Loucy (cell line): ENCODE measurements at regions not wholly inside any gene's neighbourhood (a gene's known extent, or its start where the extent isn't known, plus 50 kb on each side); places are given as distances from the start of the nearest gene placed in this dataset.

Source experiments
- H2AFZ ChIP-seq: fragments of 200-600 bp; sonication (generic); 2 replicates; pipeline ENCODE4 v1.6.0; 2016; ENCODE audit warnings: antibody characterized with exemption, mild to moderate bottlenecking, low read length, moderate library complexity
- H3F3A ChIP-seq: fragments of 200-600 bp; 2 replicates; pipeline ENCODE4 v1.6.0; 2016; ENCODE audit warnings: antibody characterized with exemption, low read depth, mild to moderate bottlenecking
- H3K27me3 ChIP-seq: fragments of 200-600 bp; sonication (generic); 2 replicates; pipeline ENCODE4 v1.6.1; 2014; ENCODE audit warnings: low read length, mild to moderate bottlenecking; ENCODE audit not compliant: insufficient read depth, poor library complexity, severe bottlenecking
- H3K36me3 ChIP-seq: fragments of 200-600 bp; sonication (generic); 2 replicates; pipeline ENCODE4 v1.6.1; 2016; ENCODE audit warnings: low read length; ENCODE audit not compliant: insufficient read depth
- H3K4me1 ChIP-seq: fragments of 200-600 bp; sonication (generic); 2 replicates; pipeline ENCODE4 v1.5.1; 2014; ENCODE audit warnings: low read length, mild to moderate bottlenecking; ENCODE audit not compliant: insufficient read depth, poor library complexity, severe bottlenecking
- H3K4me2 ChIP-seq: fragments of 200-600 bp; sonication (generic); 2 replicates; pipeline ENCODE4 v1.6.0; 2014; ENCODE audit warnings: antibody characterized with exemption, low read length, low read depth, mild to moderate bottlenecking; ENCODE audit not compliant: poor library complexity, severe bottlenecking
- H3K4me3 ChIP-seq: fragments of 200-600 bp; sonication (generic); 2 replicates; pipeline ENCODE4 v1.5.1; 2014; ENCODE audit warnings: low read length, mild to moderate bottlenecking, mixed read lengths; ENCODE audit not compliant: poor library complexity, severe bottlenecking
- H3K79me2 ChIP-seq: fragments of 200-600 bp; sonication (generic); 2 replicates; pipeline ENCODE4 v1.6.1; 2014; ENCODE audit warnings: low read length; ENCODE audit not compliant: insufficient read depth
- H3K9ac ChIP-seq: fragments of 200-600 bp; sonication (generic); 2 replicates; pipeline ENCODE4 v1.6.0; 2014; ENCODE audit warnings: mild to moderate bottlenecking, low read depth, low read length, moderate library complexity; ENCODE audit not compliant: poor library complexity, severe bottlenecking
- H3K9me2 ChIP-seq: fragments of 200-600 bp; sonication (generic); replicated peaks from 2 replicates; pipeline ENCODE4 v1.6.1; 2016; ENCODE audit warnings: low read depth, low read length, mixed read lengths
- H3K9me3 ChIP-seq: fragments of 200-600 bp; sonication (generic); 2 replicates; pipeline ENCODE4 v1.6.1; 2014; ENCODE audit warnings: mild to moderate bottlenecking, antibody characterized with exemption, low read length, low read depth; ENCODE audit not compliant: insufficient read depth
- H4K20me1 ChIP-seq: fragments of 200-600 bp; sonication (generic); 2 replicates; pipeline ENCODE4 v1.6.0; 2014; ENCODE audit warnings: antibody characterized with exemption, low read length, mild to moderate bottlenecking; ENCODE audit not compliant: insufficient read depth, poor library complexity, severe bottlenecking
- CTCF ChIP-seq: fragments of 200-600 bp; sonication (generic); conservative IDR thresholded peaks from 2 replicates; pipeline ENCODE4 v1.5.1; 2014; ENCODE audit warnings: mild to moderate bottlenecking, antibody characterized with exemption, low read length
- EZH2phosphoT487 ChIP-seq: fragments of 200-600 bp; IDR thresholded peaks from 2 replicates; pipeline ENCODE4 v1.6.1; 2018; ENCODE audit warnings: antibody characterized with exemption, mild to moderate bottlenecking, moderate library complexity, borderline replicate concordance

- H4K20me1 ChIP-seq, result no peaks in the 10 kb centered on the region
- no peaks in the 10 kb centered on the region for H3F3A ChIP-seq
- TF ChIP-seq CTCF (no peak), EZH2phosphoT487 (no peak)
- H3K4me3 ChIP-seq, result no peak overlapping the region
- H3K27me3 ChIP-seq, result no peaks in the 10 kb centered on the region
- H3K36me3 ChIP-seq, result no peaks in the 10 kb centered on the region
- no peak overlapping the region for H2AFZ ChIP-seq
- H3K4me2 ChIP-seq, result no peak overlapping the region
- no peaks in the 10 kb centered on the region for H3K9me3 ChIP-seq
- H3K79me2 ChIP-seq, result no peaks in the 10 kb centered on the region
- H3K4me1 ChIP-seq, result peaks cover 8% of the 10 kb centered on the region
- no peak overlapping the region for H3K9ac ChIP-seq
- no peaks in the 10 kb centered on the region for H3K9me2 ChIP-seq
These were observed 202.6 kb upstream of the TMEM45B start for GRCh38 chr11:129613071-129613470.

GRCh38 chr11:129614256-129614944, 201.2 kb upstream of the TMEM45B start:
- no peak overlapping the region for H2AFZ ChIP-seq
- peaks cover 8% of the 10 kb centered on the region for H3K4me1 ChIP-seq
- no peaks in the 10 kb centered on the region for H3K27me3 ChIP-seq
- no peaks in the 10 kb centered on the region for H3K9me2 ChIP-seq
- H3F3A ChIP-seq, result no peaks in the 10 kb centered on the region
- H3K9me3 ChIP-seq, result no peaks in the 10 kb centered on the region
- H3K9ac ChIP-seq, result no peak overlapping the region
- no peaks in the 10 kb centered on the region for H4K20me1 ChIP-seq
- TF ChIP-seq EZH2phosphoT487 (no peak), CTCF (no peak)
- H3K36me3 ChIP-seq, result no peaks in the 10 kb centered on the region
- no peak overlapping the region for H3K4me2 ChIP-seq
- no peaks in the 10 kb centered on the region for H3K79me2 ChIP-seq
- no peak overlapping the region for H3K4me3 ChIP-seq

GRCh38 chr11:129618046-129618569, 197.5 kb upstream of the TMEM45B start:
- H3F3A ChIP-seq, result no peaks in the 10 kb centered on the region
- H3K79me2 ChIP-seq, result no peaks in the 10 kb centered on the region
- no peaks in the 10 kb centered on the region for H3K36me3 ChIP-seq
- H2AFZ ChIP-seq, result no peak overlapping the region
- no peaks in the 10 kb centered on the region for H4K20me1 ChIP-seq
- TF ChIP-seq EZH2phosphoT487 (no peak), CTCF (no peak)
- H3K9me3 ChIP-seq, result no peaks in the 10 kb centered on the region
- H3K4me2 ChIP-seq, result no peak overlapping the region
- no peak overlapping the region for H3K9ac ChIP-seq
- no peak overlapping the region for H3K4me3 ChIP-seq
- peaks cover 3% of the 10 kb centered on the region for H3K4me1 ChIP-seq
- H3K27me3 ChIP-seq, result no peaks in the 10 kb centered on the region
- H3K9me2 ChIP-seq, result no peaks in the 10 kb centered on the region
